WTC11 (cell line): ENCODE measurements at regions not wholly inside any gene's neighbourhood (a gene's known extent, or its start where the extent isn't known, plus 50 kb on each side); places are given as distances from the start of the nearest gene placed in this dataset.

Experiments
- ATAC-seq: fragments of 200-7000 bp; cut with Tn5 transposase; 2 replicates; pipeline ENCODE4 v1.10.0; 2021; ENCODE audit warnings: mild to moderate bottlenecking, moderate library complexity
- CTCF ChIA-PET: fragments of 300-600 bp; sonication (Branson Sonifier 250); formaldehyde crosslinking; loops from one replicate; lab custom pipeline; 2021; ENCODE audit warnings: antibody characterized with exemption; lab: Charles Lee
- POLR2A ChIA-PET: fragments of 350-600 bp; sonication (Branson Sonifier 250); formaldehyde crosslinking; loops from one replicate; lab custom pipeline; 2021; ENCODE audit warnings: antibody characterized with exemption; lab: Charles Lee
- DNase-seq: peaks from one replicate; pipeline ENCODE4 v3.0.0; 2021; ENCODE audit warnings: low spot score
- H3K27ac Mint-ChIP-seq: 2 replicates; pipeline ENCODE4 v1.8.0; 2021; ENCODE audit warnings: mixed read lengths
- H3K27me3 Mint-ChIP-seq: 2 replicates; pipeline ENCODE4 v1.8.0; 2021; ENCODE audit warnings: low read depth, mild to moderate bottlenecking, moderate library complexity, mixed read lengths
- H3K36me3 Mint-ChIP-seq: 2 replicates; pipeline ENCODE4 v1.8.0; 2021; ENCODE audit warnings: mixed read lengths
- H3K4me1 Mint-ChIP-seq: 2 replicates; pipeline ENCODE4 v1.8.0; 2022; ENCODE audit warnings: mixed read lengths
- H3K4me3 Mint-ChIP-seq: 2 replicates; pipeline ENCODE4 v1.8.0; 2021; ENCODE audit warnings: mild to moderate bottlenecking, moderate library complexity, mixed read lengths
- H3K9me3 Mint-ChIP-seq: 2 replicates; pipeline ENCODE4 v1.8.0; 2021; ENCODE audit warnings: mixed read lengths
- ATF1 ChIP-seq: sonication (generic); formaldehyde crosslinking; IDR thresholded peaks from 2 replicates; pipeline ENCODE4 v1.8.1; 2023; ENCODE audit warnings: mild to moderate bottlenecking, moderate library complexity, missing genetic modification reagents
- CREB1 ChIP-seq: sonication (generic); formaldehyde crosslinking; IDR thresholded peaks from 2 replicates; pipeline ENCODE4 v1.8.0; 2023; ENCODE audit warnings: mild to moderate bottlenecking, missing genetic modification reagents
- ETV6 ChIP-seq: sonication (generic); formaldehyde crosslinking; IDR thresholded peaks from 2 replicates; pipeline ENCODE4 v1.8.1; 2022; ENCODE audit warnings: mild to moderate bottlenecking, missing genetic modification reagents
- JAZF1 ChIP-seq: fragments of 250-450 bp; sonication (Bioruptor Pico); IDR thresholded peaks from 2 replicates; pipeline ENCODE4 v1.9.0; 2021; ENCODE audit warnings: moderate library complexity, mild to moderate bottlenecking, inconsistent platforms
- JUN ChIP-seq: sonication (generic); formaldehyde crosslinking; IDR thresholded peaks from 2 replicates; pipeline ENCODE4 v1.8.0; 2023; ENCODE audit warnings: mild to moderate bottlenecking, missing genetic modification reagents
- MXD4 ChIP-seq: fragments of 250-450 bp; sonication (Bioruptor Pico); IDR thresholded peaks from 2 replicates; pipeline ENCODE4 v1.8.0; 2021; ENCODE audit warnings: mild to moderate bottlenecking, moderate library complexity, borderline replicate concordance
- NFATC4 ChIP-seq: fragments of 250-450 bp; sonication (Bioruptor Pico); IDR thresholded peaks from 2 replicates; pipeline ENCODE4 v1.9.0; 2021; ENCODE audit warnings: mild to moderate bottlenecking
- OVOL2 ChIP-seq: fragments of 250-450 bp; sonication (Bioruptor Pico); IDR thresholded peaks from 2 replicates; pipeline ENCODE4 v1.9.0; 2021; ENCODE audit warnings: mild to moderate bottlenecking, borderline replicate concordance
- PRRX2 ChIP-seq: fragments of 250-450 bp; sonication (Bioruptor Pico); IDR thresholded peaks from 2 replicates; pipeline ENCODE4 v1.8.0; 2021; ENCODE audit warnings: mild to moderate bottlenecking
- RELA ChIP-seq: sonication (generic); formaldehyde crosslinking; IDR thresholded peaks from 2 replicates; pipeline ENCODE4 v1.8.1; 2022; ENCODE audit warnings: missing genetic modification reagents, mild to moderate bottlenecking, borderline replicate concordance
- TEAD4 ChIP-seq: sonication (generic); formaldehyde crosslinking; IDR thresholded peaks from 2 replicates; pipeline ENCODE4 v1.8.0; 2022; ENCODE audit warnings: mild to moderate bottlenecking, missing genetic modification reagents
- ZNF219 ChIP-seq: sonication (generic); formaldehyde crosslinking; IDR thresholded peaks from 2 replicates; pipeline ENCODE4 v1.8.0; 2023; ENCODE audit warnings: missing genetic modification reagents, mild to moderate bottlenecking, borderline replicate concordance
- ZNF396 ChIP-seq: fragments of 250-450 bp; sonication (Bioruptor Pico); IDR thresholded peaks from 2 replicates; pipeline ENCODE4 v1.8.0; 2021; ENCODE audit warnings: mild to moderate bottlenecking, moderate library complexity, borderline replicate concordance
- TF ChIP-seq, protein P1 (sequence below): sonication (generic); formaldehyde crosslinking; IDR thresholded peaks from 2 replicates; pipeline ENCODE4 v1.8.0; 2022; ENCODE audit warnings: mild to moderate bottlenecking, missing genetic modification reagents
- TF ChIP-seq, protein P2 (sequence below): sonication (generic); formaldehyde crosslinking; IDR thresholded peaks from 2 replicates; pipeline ENCODE4 v1.8.1; 2023; ENCODE audit warnings: mild to moderate bottlenecking, missing genetic modification reagents
- TF ChIP-seq, protein P3 (sequence below): sonication (generic); formaldehyde crosslinking; IDR thresholded peaks from 2 replicates; pipeline ENCODE4 v1.8.1; 2022; ENCODE audit warnings: mild to moderate bottlenecking, missing genetic modification reagents, moderate library complexity, borderline replicate concordance
- TF ChIP-seq, protein P4 (sequence below): fragments of 250-450 bp; sonication (Bioruptor Pico); IDR thresholded peaks from 2 replicates; pipeline ENCODE4 v1.9.0; 2021; ENCODE audit warnings: mild to moderate bottlenecking
- TF ChIP-seq, protein P5 (sequence below): sonication (generic); formaldehyde crosslinking; IDR thresholded peaks from 2 replicates; pipeline ENCODE4 v1.8.0; 2022; ENCODE audit warnings: missing genetic modification reagents

DNA sequence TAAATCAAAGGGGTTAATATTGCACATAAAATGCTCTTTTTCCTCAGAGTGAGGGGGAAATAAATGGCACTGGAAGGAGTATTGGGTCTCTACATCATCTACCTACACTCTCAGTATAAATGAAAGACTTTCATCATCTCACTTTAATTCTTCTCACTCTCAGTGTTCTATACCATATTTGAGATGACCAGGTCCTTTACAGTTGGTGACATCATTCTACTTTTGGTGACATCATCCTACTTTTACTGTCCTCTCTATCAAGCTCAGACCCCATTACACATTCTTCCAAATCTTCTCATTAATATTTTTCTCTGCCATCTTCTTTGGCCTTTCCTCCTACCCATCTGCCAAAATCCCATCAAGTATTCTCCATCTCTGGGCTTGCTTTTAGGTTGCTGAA lies 74.6 kb upstream of the TMEM106B start:
- H3K27ac Mint-ChIP-seq, result no peak overlapping the region
- no peak overlapping the region for H3K4me3 Mint-ChIP-seq
- DNase-seq (no peak), ATAC-seq (no peak)
- peaks cover 11% of the 10 kb centered on the region for H3K9me3 Mint-ChIP-seq
- CTCF ChIA-PET, result no interaction called here
- H3K4me1 Mint-ChIP-seq, result no peaks in the 10 kb centered on the region
- TF ChIP-seq JAZF1 (CRISPR knock-in tag) (no peak), ETV6 (no peak), TEAD4 (CRISPR knock-in tag) (no peak), PRRX2 (CRISPR knock-in tag) (no peak), OVOL2 (no peak), JUN (CRISPR knock-in tag) (no peak), CREB1 (no peak), NFATC4 (CRISPR knock-in tag) (no peak), ATF1 (CRISPR knock-in tag) (no peak), RELA (CRISPR knock-in tag) (no peak), ZNF396 (CRISPR knock-in tag) (no peak)
- TF ChIP-seq, protein P1, sequence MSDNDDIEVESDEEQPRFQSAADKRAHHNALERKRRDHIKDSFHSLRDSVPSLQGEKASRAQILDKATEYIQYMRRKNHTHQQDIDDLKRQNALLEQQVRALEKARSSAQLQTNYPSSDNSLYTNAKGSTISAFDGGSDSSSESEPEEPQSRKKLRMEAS (CRISPR knock-in tag), result no peak
- TF ChIP-seq, protein P2, sequence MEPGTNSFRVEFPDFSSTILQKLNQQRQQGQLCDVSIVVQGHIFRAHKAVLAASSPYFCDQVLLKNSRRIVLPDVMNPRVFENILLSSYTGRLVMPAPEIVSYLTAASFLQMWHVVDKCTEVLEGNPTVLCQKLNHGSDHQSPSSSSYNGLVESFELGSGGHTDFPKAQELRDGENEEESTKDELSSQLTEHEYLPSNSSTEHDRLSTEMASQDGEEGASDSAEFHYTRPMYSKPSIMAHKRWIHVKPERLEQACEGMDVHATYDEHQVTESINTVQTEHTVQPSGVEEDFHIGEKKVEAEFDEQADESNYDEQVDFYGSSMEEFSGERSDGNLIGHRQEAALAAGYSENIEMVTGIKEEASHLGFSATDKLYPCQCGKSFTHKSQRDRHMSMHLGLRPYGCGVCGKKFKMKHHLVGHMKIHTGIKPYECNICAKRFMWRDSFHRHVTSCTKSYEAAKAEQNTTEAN (CRISPR knock-in tag), result no peak
- TF ChIP-seq, protein P3, sequence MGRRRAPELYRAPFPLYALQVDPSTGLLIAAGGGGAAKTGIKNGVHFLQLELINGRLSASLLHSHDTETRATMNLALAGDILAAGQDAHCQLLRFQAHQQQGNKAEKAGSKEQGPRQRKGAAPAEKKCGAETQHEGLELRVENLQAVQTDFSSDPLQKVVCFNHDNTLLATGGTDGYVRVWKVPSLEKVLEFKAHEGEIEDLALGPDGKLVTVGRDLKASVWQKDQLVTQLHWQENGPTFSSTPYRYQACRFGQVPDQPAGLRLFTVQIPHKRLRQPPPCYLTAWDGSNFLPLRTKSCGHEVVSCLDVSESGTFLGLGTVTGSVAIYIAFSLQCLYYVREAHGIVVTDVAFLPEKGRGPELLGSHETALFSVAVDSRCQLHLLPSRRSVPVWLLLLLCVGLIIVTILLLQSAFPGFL (CRISPR knock-in tag), result no peak
- TF ChIP-seq, protein P4, sequence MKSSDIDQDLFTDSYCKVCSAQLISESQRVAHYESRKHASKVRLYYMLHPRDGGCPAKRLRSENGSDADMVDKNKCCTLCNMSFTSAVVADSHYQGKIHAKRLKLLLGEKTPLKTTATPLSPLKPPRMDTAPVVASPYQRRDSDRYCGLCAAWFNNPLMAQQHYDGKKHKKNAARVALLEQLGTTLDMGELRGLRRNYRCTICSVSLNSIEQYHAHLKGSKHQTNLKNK (CRISPR knock-in tag), result no peak
- no peaks in the 10 kb centered on the region for H3K27me3 Mint-ChIP-seq
- POLR2A ChIA-PET, result no interaction called here
- no peaks in the 10 kb centered on the region for H3K36me3 Mint-ChIP-seq

DNA sequence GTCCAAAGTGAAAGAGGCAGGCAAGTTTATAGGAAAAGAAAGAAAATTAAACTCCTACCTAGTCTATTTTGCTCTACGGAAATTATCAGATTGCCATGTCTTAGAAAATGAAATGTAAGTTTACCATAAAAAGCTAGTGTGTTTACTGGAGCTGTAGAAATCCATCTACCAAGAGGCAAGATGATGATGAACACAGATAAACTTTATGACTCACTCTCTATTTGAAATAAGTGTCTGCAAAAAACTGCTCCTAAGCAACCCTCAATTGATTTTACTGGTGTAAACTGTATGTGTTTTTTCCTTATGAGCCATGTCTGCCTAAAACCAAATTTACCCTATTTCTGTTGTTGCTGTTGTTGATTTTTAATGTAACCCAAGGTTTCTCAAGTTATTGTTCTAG lies 73.8 kb upstream of the TMEM106B start:
- no peak for DNase-seq
- TF ChIP-seq, protein P4 (CRISPR knock-in tag), result no peak
- TF ChIP-seq, protein P5, sequence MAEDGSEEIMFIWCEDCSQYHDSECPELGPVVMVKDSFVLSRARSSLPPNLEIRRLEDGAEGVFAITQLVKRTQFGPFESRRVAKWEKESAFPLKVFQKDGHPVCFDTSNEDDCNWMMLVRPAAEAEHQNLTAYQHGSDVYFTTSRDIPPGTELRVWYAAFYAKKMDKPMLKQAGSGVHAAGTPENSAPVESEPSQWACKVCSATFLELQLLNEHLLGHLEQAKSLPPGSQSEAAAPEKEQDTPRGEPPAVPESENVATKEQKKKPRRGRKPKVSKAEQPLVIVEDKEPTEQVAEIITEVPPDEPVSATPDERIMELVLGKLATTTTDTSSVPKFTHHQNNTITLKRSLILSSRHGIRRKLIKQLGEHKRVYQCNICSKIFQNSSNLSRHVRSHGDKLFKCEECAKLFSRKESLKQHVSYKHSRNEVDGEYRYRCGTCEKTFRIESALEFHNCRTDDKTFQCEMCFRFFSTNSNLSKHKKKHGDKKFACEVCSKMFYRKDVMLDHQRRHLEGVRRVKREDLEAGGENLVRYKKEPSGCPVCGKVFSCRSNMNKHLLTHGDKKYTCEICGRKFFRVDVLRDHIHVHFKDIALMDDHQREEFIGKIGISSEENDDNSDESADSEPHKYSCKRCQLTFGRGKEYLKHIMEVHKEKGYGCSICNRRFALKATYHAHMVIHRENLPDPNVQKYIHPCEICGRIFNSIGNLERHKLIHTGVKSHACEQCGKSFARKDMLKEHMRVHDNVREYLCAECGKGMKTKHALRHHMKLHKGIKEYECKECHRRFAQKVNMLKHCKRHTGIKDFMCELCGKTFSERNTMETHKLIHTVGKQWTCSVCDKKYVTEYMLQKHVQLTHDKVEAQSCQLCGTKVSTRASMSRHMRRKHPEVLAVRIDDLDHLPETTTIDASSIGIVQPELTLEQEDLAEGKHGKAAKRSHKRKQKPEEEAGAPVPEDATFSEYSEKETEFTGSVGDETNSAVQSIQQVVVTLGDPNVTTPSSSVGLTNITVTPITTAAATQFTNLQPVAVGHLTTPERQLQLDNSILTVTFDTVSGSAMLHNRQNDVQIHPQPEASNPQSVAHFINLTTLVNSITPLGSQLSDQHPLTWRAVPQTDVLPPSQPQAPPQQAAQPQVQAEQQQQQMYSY (CRISPR knock-in tag), result no peak
- no peak for TF ChIP-seq ZNF219
- no peak for TF ChIP-seq MXD4 (CRISPR knock-in tag)
- TF ChIP-seq, all 79 proteins: peak for 0
- Mint-ChIP-seq H3K9me3 (peaks cover 10% of the 10 kb centered on the region), H3K36me3 (no peaks in the 10 kb centered on the region), H3K27me3 (no peaks in the 10 kb centered on the region), H3K4me3 (no peak overlapping the region), H3K4me1 (no peaks in the 10 kb centered on the region), H3K27ac (no peak overlapping the region)
- CTCF ChIA-PET, result interaction anchor here (1.0 kb wide), 1 partner anchor 353 kb away, joined by 3 read pairs; no protein-coding TSS in a partner anchor
- ATAC-seq, result no peak
- POLR2A ChIA-PET, result no interaction called here
